ENCODE measurements at regions not wholly inside any gene's neighbourhood (a gene's known extent, or its start where the extent isn't known, plus 50 kb on each side); places are given as distances from the start of the nearest gene placed in this dataset.

GRCh38 chr17:53390575-53390974 lies 432.2 kb upstream of the KIF2B start:
- no peak for DNase-seq
- H3K27me3 ChIP-seq (replicated peaks) = no peaks in the 10 kb centered on the region
- H3K4me3 ChIP-seq (ENCODE audit: low read depth, low read length) = no peak overlapping the region
- no peak for TF ChIP-seq CTCF (IDR thresholded peaks at IDR 0.05; ENCODE audit: low read depth, low read length, missing control alignments)
- H3K36me3 ChIP-seq (replicated peaks) = no peaks in the 10 kb centered on the region
- no peak overlapping the region for H3K27ac ChIP-seq
- in situ Hi-C loops (cut with HindIII; ENCODE audit: low pct_ligation_motif_present, low sequenced_read_pairs) = no loop called here

- Histone ChIP-seq H3K4me3 (ENCODE audit: low read depth, low read length) (no peak overlapping the region), H3K27me3 (replicated peaks) (no peaks in the 10 kb centered on the region), H3K27ac (no peak overlapping the region), H3K36me3 (replicated peaks) (no peaks in the 10 kb centered on the region)
- no peak for DNase-seq
- in situ Hi-C loops (cut with HindIII; ENCODE audit: low pct_ligation_motif_present, low sequenced_read_pairs) = no loop called here
- no peak for TF ChIP-seq CTCF (IDR thresholded peaks at IDR 0.05; ENCODE audit: low read depth, low read length, missing control alignments)
These were observed 435.0 kb upstream of the KIF2B start for GRCh38 chr17:53387745-53388144.

DNA sequence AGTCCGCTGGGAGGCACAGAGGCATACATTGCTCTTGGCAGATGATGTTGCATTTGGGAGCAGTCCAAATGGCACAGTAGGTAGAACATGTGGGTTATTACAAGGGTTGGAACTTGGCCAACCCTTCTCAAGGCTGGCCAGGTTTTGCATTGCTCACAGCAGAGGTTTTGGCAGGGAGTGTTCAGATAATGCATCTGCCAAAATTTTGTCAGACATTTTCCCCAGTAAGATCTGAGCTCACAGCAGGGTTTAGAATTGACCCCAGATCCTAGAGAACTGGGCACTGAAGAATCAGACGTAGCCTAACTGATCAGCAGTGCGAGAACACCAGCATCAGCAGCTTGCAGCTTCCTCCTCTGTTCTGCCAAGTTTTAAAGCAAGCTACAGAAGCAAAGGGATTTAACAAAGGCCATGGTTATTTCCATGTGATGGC lies 468.8 kb upstream of the KIF2B start:
- in situ Hi-C loops (cut with HindIII; ENCODE audit: low pct_ligation_motif_present, low sequenced_read_pairs) = no loop called here
- H3K36me3 ChIP-seq (replicated peaks) = no peaks in the 10 kb centered on the region
- no peak overlapping the region for H3K4me3 ChIP-seq (ENCODE audit: low read depth, low read length)
- TF ChIP-seq CTCF (IDR thresholded peaks at IDR 0.05; ENCODE audit: low read depth, low read length, missing control alignments) = no peak
- no peak overlapping the region for H3K27ac ChIP-seq
- no peak for DNase-seq
- H3K27me3 ChIP-seq (replicated peaks) = no peaks in the 10 kb centered on the region

GRCh38 chr17:53344778-53345177 lies 477.9 kb upstream of the KIF2B start:
- H3K27ac ChIP-seq = no peak overlapping the region
- no peak for TF ChIP-seq CTCF (IDR thresholded peaks at IDR 0.05; ENCODE audit: low read depth, low read length, missing control alignments)
- in situ Hi-C loops (cut with HindIII; ENCODE audit: low pct_ligation_motif_present, low sequenced_read_pairs) = no loop called here

GRCh38 chr17:53336281-53336680 lies 486.4 kb upstream of the KIF2B start:
- DNase-seq = peak; percentile 12
- no peaks in the 10 kb centered on the region for H3K27me3 ChIP-seq (replicated peaks)
- no peak overlapping the region for H3K27ac ChIP-seq
- TF ChIP-seq CTCF (IDR thresholded peaks at IDR 0.05; ENCODE audit: low read depth, low read length, missing control alignments) = no peak
- in situ Hi-C loops (cut with HindIII; ENCODE audit: low pct_ligation_motif_present, low sequenced_read_pairs) = no loop called here
- H3K4me3 ChIP-seq (ENCODE audit: low read depth, low read length) = no peak overlapping the region
- no peaks in the 10 kb centered on the region for H3K36me3 ChIP-seq (replicated peaks)

More at GRCh38 chr17:53344778-53345177, 477.9 kb upstream of the KIF2B start:
- no peaks in the 10 kb centered on the region for H3K27me3 ChIP-seq (replicated peaks)
- DNase-seq = no peak
- H3K4me3 ChIP-seq (ENCODE audit: low read depth, low read length) = no peak overlapping the region
- H3K36me3 ChIP-seq (replicated peaks) = no peaks in the 10 kb centered on the region

- no peak for TF ChIP-seq CTCF (IDR thresholded peaks at IDR 0.05; ENCODE audit: low read depth, low read length, missing control alignments)
- Histone ChIP-seq H3K27me3 (replicated peaks) (no peaks in the 10 kb centered on the region), H3K4me3 (ENCODE audit: low read depth, low read length) (no peak overlapping the region), H3K27ac (no peak overlapping the region), H3K36me3 (replicated peaks) (no peaks in the 10 kb centered on the region)
- in situ Hi-C loops (cut with HindIII; ENCODE audit: low pct_ligation_motif_present, low sequenced_read_pairs) = no loop called here
- DNase-seq = no peak
These were observed 487.3 kb upstream of the KIF2B start for GRCh38 chr17:53335443-53335842.
